ENCODE measurements at regions not wholly inside any gene's neighbourhood (a gene's known extent, or its start where the extent isn't known, plus 50 kb on each side); places are given as distances from the start of the nearest gene placed in this dataset.
A peak's percentile ranks its signal among the peaks of the same experiment; 100 is the strongest.
"Not testable (repeated sequence)": the region's sequence is repeated elsewhere in the genome, so short reads cannot be mapped to it uniquely, and the experiment has no call there.

GRCh38 chr3:75453839-75454238 is 210.3 kb upstream of the FRG2C start:
- H3K4me1 Mint-ChIP-seq (ENCODE audit: low read depth); DNase-seq; H3K4me3 Mint-ChIP-seq; POLR2A ChIA-PET; H3K27ac Mint-ChIP-seq; H3K9me3 Mint-ChIP-seq; CTCF ChIA-PET; H3K27me3 Mint-ChIP-seq; H3K36me3 Mint-ChIP-seq; intact Hi-C loops (cut with micrococcal nuclease): not testable (repeated sequence)

GRCh38 chr3:75474530-75474929 is 189.6 kb upstream of the FRG2C start:
- H3K4me3 Mint-ChIP-seq; H3K27me3 Mint-ChIP-seq; intact Hi-C loops (cut with micrococcal nuclease); POLR2A ChIA-PET; H3K9me3 Mint-ChIP-seq; H3K27ac Mint-ChIP-seq; CTCF ChIA-PET; H3K36me3 Mint-ChIP-seq; DNase-seq; H3K4me1 Mint-ChIP-seq (ENCODE audit: low read depth): not testable (repeated sequence)

GRCh38 chr3:75496600-75496999 is 167.5 kb upstream of the FRG2C start:
- intact Hi-C loops (cut with micrococcal nuclease); CTCF ChIA-PET; DNase-seq; H3K36me3 Mint-ChIP-seq; POLR2A ChIA-PET; H3K4me1 Mint-ChIP-seq (ENCODE audit: low read depth); H3K4me3 Mint-ChIP-seq; H3K27ac Mint-ChIP-seq; H3K27me3 Mint-ChIP-seq: not testable (repeated sequence)
- peaks cover 12% of the 10 kb centered on the region for H3K9me3 Mint-ChIP-seq

GRCh38 chr3:75500357-75500756 is 163.8 kb upstream of the FRG2C start:
- POLR2A ChIA-PET; H3K36me3 Mint-ChIP-seq; H3K27me3 Mint-ChIP-seq; intact Hi-C loops (cut with micrococcal nuclease); CTCF ChIA-PET; DNase-seq; H3K27ac Mint-ChIP-seq; H3K4me3 Mint-ChIP-seq; H3K4me1 Mint-ChIP-seq (ENCODE audit: low read depth): not testable (repeated sequence)
- H3K9me3 Mint-ChIP-seq = peaks cover 25% of the 10 kb centered on the region

GRCh38 chr3:75502171-75502570 is 162.0 kb upstream of the FRG2C start:
- CTCF ChIA-PET, POLR2A ChIA-PET: not testable (repeated sequence)

GRCh38 chr3:75502769-75503756 is 161.1 kb upstream of the FRG2C start:
- CTCF ChIA-PET; H3K4me3 Mint-ChIP-seq; H3K27me3 Mint-ChIP-seq; H3K4me1 Mint-ChIP-seq (ENCODE audit: low read depth); DNase-seq; H3K27ac Mint-ChIP-seq; intact Hi-C loops (cut with micrococcal nuclease); H3K36me3 Mint-ChIP-seq; POLR2A ChIA-PET: not testable (repeated sequence)
- peaks cover 41% of the 10 kb centered on the region for H3K9me3 Mint-ChIP-seq

More at GRCh38 chr3:75502171-75502570, 162.0 kb upstream of the FRG2C start:
- DNase-seq; H3K4me3 Mint-ChIP-seq; H3K4me1 Mint-ChIP-seq (ENCODE audit: low read depth); intact Hi-C loops (cut with micrococcal nuclease); H3K36me3 Mint-ChIP-seq; H3K27me3 Mint-ChIP-seq; H3K27ac Mint-ChIP-seq: not testable (repeated sequence)
- H3K9me3 Mint-ChIP-seq = peaks cover 32% of the 10 kb centered on the region

- ChIA-PET CTCF (no interaction called here), POLR2A (no interaction called here)
- H3K4me1 Mint-ChIP-seq (ENCODE audit: low read depth) = no peaks in the 10 kb centered on the region
- no peak for DNase-seq
- H3K36me3 Mint-ChIP-seq = peaks cover 5% of the 10 kb centered on the region
- intact Hi-C loops (cut with micrococcal nuclease) = no loop called here
- no peaks in the 10 kb centered on the region for H3K27me3 Mint-ChIP-seq
- no peak overlapping the region for H3K27ac Mint-ChIP-seq
- H3K4me3 Mint-ChIP-seq = no peak overlapping the region
- peaks cover 54% of the 10 kb centered on the region for H3K9me3 Mint-ChIP-seq
Observed at GRCh38 chr3:75506603-75507002, 157.5 kb upstream of the FRG2C start.

- DNase-seq; CTCF ChIA-PET; POLR2A ChIA-PET; H3K27ac Mint-ChIP-seq; H3K4me3 Mint-ChIP-seq; H3K36me3 Mint-ChIP-seq; H3K27me3 Mint-ChIP-seq; H3K4me1 Mint-ChIP-seq (ENCODE audit: low read depth); intact Hi-C loops (cut with micrococcal nuclease): not testable (repeated sequence)
- H3K9me3 Mint-ChIP-seq = peaks cover 63% of the 10 kb centered on the region
Observed at GRCh38 chr3:75507956-75508355, 156.2 kb upstream of the FRG2C start.

- CTCF ChIA-PET; H3K4me3 Mint-ChIP-seq; H3K36me3 Mint-ChIP-seq; H3K27ac Mint-ChIP-seq; DNase-seq; intact Hi-C loops (cut with micrococcal nuclease); H3K4me1 Mint-ChIP-seq (ENCODE audit: low read depth); H3K27me3 Mint-ChIP-seq; POLR2A ChIA-PET: not testable (repeated sequence)
- H3K9me3 Mint-ChIP-seq = peaks cover 27% of the 10 kb centered on the region
Observed at GRCh38 chr3:75527657-75528056, 136.5 kb upstream of the FRG2C start.

- H3K4me1 Mint-ChIP-seq (ENCODE audit: low read depth); H3K36me3 Mint-ChIP-seq; H3K27me3 Mint-ChIP-seq; H3K27ac Mint-ChIP-seq; H3K4me3 Mint-ChIP-seq; CTCF ChIA-PET; POLR2A ChIA-PET; intact Hi-C loops (cut with micrococcal nuclease): not testable (repeated sequence)
- H3K9me3 Mint-ChIP-seq = peaks cover 51% of the 10 kb centered on the region
- DNase-seq = peak; percentile 33
Observed at GRCh38 chr3:75552095-75552494, 112.0 kb upstream of the FRG2C start.

GRCh38 chr3:75564427-75564826 is 99.7 kb upstream of the FRG2C start:
- CTCF ChIA-PET = not testable (repeated sequence)

GRCh38 chr3:75572303-75572702 is 91.8 kb upstream of the FRG2C start:
- DNase-seq; H3K36me3 Mint-ChIP-seq; H3K4me3 Mint-ChIP-seq; CTCF ChIA-PET; intact Hi-C loops (cut with micrococcal nuclease); POLR2A ChIA-PET; H3K27me3 Mint-ChIP-seq; H3K9me3 Mint-ChIP-seq; H3K4me1 Mint-ChIP-seq (ENCODE audit: low read depth); H3K27ac Mint-ChIP-seq: not testable (repeated sequence)

More at GRCh38 chr3:75564427-75564826, 99.7 kb upstream of the FRG2C start:
- POLR2A ChIA-PET; H3K27ac Mint-ChIP-seq; H3K4me3 Mint-ChIP-seq; H3K36me3 Mint-ChIP-seq; H3K9me3 Mint-ChIP-seq; intact Hi-C loops (cut with micrococcal nuclease); DNase-seq; H3K4me1 Mint-ChIP-seq (ENCODE audit: low read depth); H3K27me3 Mint-ChIP-seq: not testable (repeated sequence)

GRCh38 chr3:75579091-75579490 is 85.0 kb upstream of the FRG2C start:
- H3K36me3 Mint-ChIP-seq; POLR2A ChIA-PET; H3K4me1 Mint-ChIP-seq (ENCODE audit: low read depth); intact Hi-C loops (cut with micrococcal nuclease); H3K27ac Mint-ChIP-seq; DNase-seq; H3K9me3 Mint-ChIP-seq: not testable (repeated sequence)
- Mint-ChIP-seq H3K27me3 (peaks cover 26% of the 10 kb centered on the region), H3K4me3 (peak overlapping the region; percentile 32)
- CTCF ChIA-PET = interaction anchor here (1.5 kb wide), 1 partner anchor 387 kb away, joined by 3 read pairs; no protein-coding TSS in a partner anchor

Measured in activated CD4-positive, alpha-beta memory T cell treated with anti-CD3 and anti-CD28 coated beads for 36 hours (primary cell).